ENCODE measurements at regions not wholly inside any gene's neighbourhood (a gene's known extent, or its start where the extent isn't known, plus 50 kb on each side); places are given as distances from the start of the nearest gene placed in this dataset.

- no peak overlapping the region for H3K27ac ChIP-seq (ENCODE audit: low read depth, low read length)
- no peak for TF ChIP-seq EZH2phosphoT487 (conservative IDR thresholded peaks at IDR 0.05; ENCODE audit: low read length)
- TF ChIP-seq, protein P1, sequence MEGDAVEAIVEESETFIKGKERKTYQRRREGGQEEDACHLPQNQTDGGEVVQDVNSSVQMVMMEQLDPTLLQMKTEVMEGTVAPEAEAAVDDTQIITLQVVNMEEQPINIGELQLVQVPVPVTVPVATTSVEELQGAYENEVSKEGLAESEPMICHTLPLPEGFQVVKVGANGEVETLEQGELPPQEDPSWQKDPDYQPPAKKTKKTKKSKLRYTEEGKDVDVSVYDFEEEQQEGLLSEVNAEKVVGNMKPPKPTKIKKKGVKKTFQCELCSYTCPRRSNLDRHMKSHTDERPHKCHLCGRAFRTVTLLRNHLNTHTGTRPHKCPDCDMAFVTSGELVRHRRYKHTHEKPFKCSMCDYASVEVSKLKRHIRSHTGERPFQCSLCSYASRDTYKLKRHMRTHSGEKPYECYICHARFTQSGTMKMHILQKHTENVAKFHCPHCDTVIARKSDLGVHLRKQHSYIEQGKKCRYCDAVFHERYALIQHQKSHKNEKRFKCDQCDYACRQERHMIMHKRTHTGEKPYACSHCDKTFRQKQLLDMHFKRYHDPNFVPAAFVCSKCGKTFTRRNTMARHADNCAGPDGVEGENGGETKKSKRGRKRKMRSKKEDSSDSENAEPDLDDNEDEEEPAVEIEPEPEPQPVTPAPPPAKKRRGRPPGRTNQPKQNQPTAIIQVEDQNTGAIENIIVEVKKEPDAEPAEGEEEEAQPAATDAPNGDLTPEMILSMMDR (IDR thresholded peaks at IDR 0.05; ENCODE audit: insufficient read depth, low read length, poor library complexity, severe bottlenecking): no peak
Measured at GRCh38 chr2:154587739-154588138, 110.8 kb upstream of the KCNJ3 start.

GRCh38 chr2:154588838-154589237, 109.7 kb upstream of the KCNJ3 start:
- Histone ChIP-seq H3K79me2 (ENCODE audit: insufficient read depth, low read length) (no peaks in the 10 kb centered on the region), H3K9ac (ENCODE audit: low read length) (no peak overlapping the region), H3K4me3 (ENCODE audit: insufficient read depth, low read length, poor library complexity, severe bottlenecking) (no peak overlapping the region), H2AFZ (ENCODE audit: low read depth, low read length, severe bottlenecking) (no peak overlapping the region), H4K20me1 (ENCODE audit: low read depth, low read length) (no peaks in the 10 kb centered on the region), H3K9me3 (ENCODE audit: insufficient read depth, low read length) (no peaks in the 10 kb centered on the region), H3K36me3 (ENCODE audit: low read length) (no peaks in the 10 kb centered on the region), H3K27me3 (ENCODE audit: low read length) (no peaks in the 10 kb centered on the region), H3F3A (ENCODE audit: insufficient read depth) (no peaks in the 10 kb centered on the region), H3K9me2 (replicated peaks; ENCODE audit: insufficient read depth, low read length) (no peaks in the 10 kb centered on the region), H3K27ac (ENCODE audit: low read depth, low read length) (no peak overlapping the region), H3K4me2 (ENCODE audit: low read depth, low read length, poor library complexity, severe bottlenecking) (no peak overlapping the region)
- no peak for TF ChIP-seq EZH2phosphoT487 (conservative IDR thresholded peaks at IDR 0.05; ENCODE audit: low read length)
- TF ChIP-seq, protein P1 (IDR thresholded peaks at IDR 0.05; ENCODE audit: insufficient read depth, low read length, poor library complexity, severe bottlenecking): no peak

More at GRCh38 chr2:154587739-154588138, 110.8 kb upstream of the KCNJ3 start:
- no peaks in the 10 kb centered on the region for H4K20me1 ChIP-seq (ENCODE audit: low read depth, low read length)
- H3K9me2 ChIP-seq (replicated peaks; ENCODE audit: insufficient read depth, low read length): no peaks in the 10 kb centered on the region
- H3K9me3 ChIP-seq (ENCODE audit: insufficient read depth, low read length): no peaks in the 10 kb centered on the region
- H3K27me3 ChIP-seq (ENCODE audit: low read length): no peaks in the 10 kb centered on the region
- H3K9ac ChIP-seq (ENCODE audit: low read length): no peak overlapping the region
- H3K79me2 ChIP-seq (ENCODE audit: insufficient read depth, low read length): no peaks in the 10 kb centered on the region
- no peak overlapping the region for H3K4me2 ChIP-seq (ENCODE audit: low read depth, low read length, poor library complexity, severe bottlenecking)
- H3K36me3 ChIP-seq (ENCODE audit: low read length): no peaks in the 10 kb centered on the region
- no peaks in the 10 kb centered on the region for H3F3A ChIP-seq (ENCODE audit: insufficient read depth)
- peak overlapping the region; percentile 41 for H2AFZ ChIP-seq (ENCODE audit: low read depth, low read length, severe bottlenecking)
- no peak overlapping the region for H3K4me3 ChIP-seq (ENCODE audit: insufficient read depth, low read length, poor library complexity, severe bottlenecking)

DNA sequence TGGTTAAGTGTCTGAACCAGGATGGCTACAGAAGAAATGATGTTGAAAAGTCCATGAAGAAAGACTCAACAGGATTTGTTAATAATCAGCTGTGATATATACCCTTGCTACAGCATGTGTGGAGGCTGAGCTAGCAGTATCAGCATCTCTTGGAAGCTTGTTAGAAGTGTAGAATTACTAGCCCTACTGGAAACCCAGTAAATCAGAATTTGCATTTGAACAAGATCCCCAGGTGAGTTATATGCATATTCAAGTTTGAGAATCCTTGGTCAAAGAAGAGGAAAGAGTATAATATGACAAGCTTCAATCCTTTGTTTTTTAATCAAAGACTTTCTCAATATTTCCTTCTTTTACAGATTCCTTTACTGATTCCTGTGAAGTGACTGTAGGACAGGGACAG, 109.0 kb upstream of the KCNJ3 start:
- Histone ChIP-seq H3K27ac (ENCODE audit: low read depth, low read length) (no peak overlapping the region), H3K27me3 (ENCODE audit: low read length) (no peaks in the 10 kb centered on the region), H3K79me2 (ENCODE audit: insufficient read depth, low read length) (no peaks in the 10 kb centered on the region), H3K4me3 (ENCODE audit: insufficient read depth, low read length, poor library complexity, severe bottlenecking) (no peak overlapping the region), H3K36me3 (ENCODE audit: low read length) (no peaks in the 10 kb centered on the region), H3K9me3 (ENCODE audit: insufficient read depth, low read length) (no peaks in the 10 kb centered on the region), H3K4me2 (ENCODE audit: low read depth, low read length, poor library complexity, severe bottlenecking) (no peak overlapping the region), H3F3A (ENCODE audit: insufficient read depth) (no peaks in the 10 kb centered on the region), H4K20me1 (ENCODE audit: low read depth, low read length) (no peaks in the 10 kb centered on the region), H2AFZ (ENCODE audit: low read depth, low read length, severe bottlenecking) (no peak overlapping the region), H3K9ac (ENCODE audit: low read length) (no peak overlapping the region), H3K9me2 (replicated peaks; ENCODE audit: insufficient read depth, low read length) (no peaks in the 10 kb centered on the region)
- TF ChIP-seq EZH2phosphoT487 (conservative IDR thresholded peaks at IDR 0.05; ENCODE audit: low read length): no peak
- TF ChIP-seq, protein P1 (IDR thresholded peaks at IDR 0.05; ENCODE audit: insufficient read depth, low read length, poor library complexity, severe bottlenecking): no peak
